ENCODE measurements at regions not wholly inside any gene's neighbourhood (a gene's known extent, or its start where the extent isn't known, plus 50 kb on each side); places are given as distances from the start of the nearest gene placed in this dataset.

DNA sequence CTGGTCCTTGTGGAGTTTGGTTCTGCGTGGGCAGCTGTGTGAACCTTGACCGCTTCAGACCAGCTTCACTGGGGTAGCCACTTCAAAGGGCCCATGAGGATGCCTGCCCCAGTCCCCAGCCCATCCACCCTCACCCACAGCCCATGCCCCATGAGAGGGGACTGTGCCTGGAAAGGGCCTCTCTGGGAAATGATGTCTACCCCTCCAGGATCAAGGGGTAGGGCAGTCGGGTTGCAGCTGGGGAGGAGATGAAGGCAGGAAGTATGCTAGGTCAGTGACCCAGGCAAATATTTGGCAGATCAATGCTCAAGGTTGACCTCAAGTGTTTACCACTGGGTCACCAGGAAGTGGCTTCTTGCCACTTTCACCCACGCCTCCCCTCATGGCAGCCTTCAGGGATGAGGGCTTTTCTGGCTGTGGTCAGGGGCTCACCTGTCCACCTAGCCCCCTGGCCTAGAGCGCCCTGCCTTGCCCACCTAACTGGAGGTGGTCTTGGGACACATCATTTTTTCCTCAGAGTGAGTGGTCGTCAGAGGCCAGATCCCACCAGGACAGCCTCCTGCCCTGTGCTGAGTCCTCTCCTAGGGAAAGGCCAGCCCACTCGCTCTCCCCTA lies 109.5 kb downstream of the SNX5 start:
- Mint-ChIP-seq H3K27ac (no peak overlapping the region), H3K4me1 (peaks cover 20 to 21% of the 10 kb centered on the region in 2 experiments), H3K27me3 (ENCODE audit: low read depth) (peaks cover 5% of the 10 kb centered on the region), H3K9me3 (0 out of 5 replicates have a peak, but pooled peaks cover 0 to 2% of the 10 kb centered on the region in 2 experiments), H3K4me3 (no peak overlapping the region), H3K36me3 (ENCODE audit: insufficient read depth in 1 of 3, low read depth in 3 of 3) (no peaks in the 10 kb centered on the region)
- Histone ChIP-seq H3K4me1 (ENCODE audit: insufficient read depth, low read length) (peaks cover 7% of the 10 kb centered on the region; the same call in 1 of the 2 replicates), H2BK20ac (ENCODE audit: low read depth, low read length, poor library complexity, severe bottlenecking) (no peak overlapping the region), H3K4me2 (ENCODE audit: insufficient read depth, insufficient read length, low read length) (no peak overlapping the region), H3K18ac (ENCODE audit: insufficient read length, low read depth, low read length) (no peak overlapping the region), H3K27me3 (ENCODE audit: insufficient read depth, low read length) (no peaks in the 10 kb centered on the region), H4K5ac (ENCODE audit: insufficient read length, low read depth, low read length) (no peak overlapping the region), H3K9me3 (ENCODE audit: control insufficient read depth, low read depth, low read length) (no peaks in the 10 kb centered on the region), H3K23ac (ENCODE audit: insufficient read length, low read depth, low read length) (no peak overlapping the region), H3K79me1 (ENCODE audit: insufficient read depth, low read depth, low read length, poor library complexity, severe bottlenecking) (no peaks in the 10 kb centered on the region), H4K20me1 (ENCODE audit: control insufficient read depth, insufficient read depth, insufficient read length) (no peaks in the 10 kb centered on the region), H4K91ac (ENCODE audit: insufficient read length, low read depth, low read length) (no peak overlapping the region), H3K27ac (ENCODE audit: insufficient read length, low read depth, low read length) (no peak overlapping the region), H2AFZ (ENCODE audit: low read length) (no peak overlapping the region), H2BK5ac (ENCODE audit: insufficient read length, low read length) (no peak overlapping the region), H3T11ph (ENCODE audit: low read length) (no peak overlapping the region), H2BK15ac (ENCODE audit: low read depth, low read length) (no peak overlapping the region), H3K4ac (ENCODE audit: low read depth, low read length) (no peak overlapping the region), H4K8ac (replicated peaks; ENCODE audit: insufficient read length, low read depth, low read length) (no peak overlapping the region), H2BK120ac (ENCODE audit: low read depth, low read length, poor library complexity, severe bottlenecking) (no peak overlapping the region), H3K56ac (ENCODE audit: insufficient read length, low read depth, low read length) (no peak overlapping the region), H3K23me2 (ENCODE audit: insufficient read length, low read depth, low read length, poor library complexity, severe bottlenecking) (no peaks in the 10 kb centered on the region), H3K14ac (ENCODE audit: insufficient read depth, low read length) (no peak overlapping the region), H2BK12ac (ENCODE audit: insufficient read length, low read depth, low read length) (no peak overlapping the region), H2AK5ac (ENCODE audit: insufficient read length, low read length) (no peak overlapping the region), H3K9ac (ENCODE audit: extremely low read depth, insufficient read length, low read length) (no peak overlapping the region), H3K79me2 (ENCODE audit: insufficient read depth, low read length) (no peaks in the 10 kb centered on the region)
- TF ChIP-seq, protein P1, sequence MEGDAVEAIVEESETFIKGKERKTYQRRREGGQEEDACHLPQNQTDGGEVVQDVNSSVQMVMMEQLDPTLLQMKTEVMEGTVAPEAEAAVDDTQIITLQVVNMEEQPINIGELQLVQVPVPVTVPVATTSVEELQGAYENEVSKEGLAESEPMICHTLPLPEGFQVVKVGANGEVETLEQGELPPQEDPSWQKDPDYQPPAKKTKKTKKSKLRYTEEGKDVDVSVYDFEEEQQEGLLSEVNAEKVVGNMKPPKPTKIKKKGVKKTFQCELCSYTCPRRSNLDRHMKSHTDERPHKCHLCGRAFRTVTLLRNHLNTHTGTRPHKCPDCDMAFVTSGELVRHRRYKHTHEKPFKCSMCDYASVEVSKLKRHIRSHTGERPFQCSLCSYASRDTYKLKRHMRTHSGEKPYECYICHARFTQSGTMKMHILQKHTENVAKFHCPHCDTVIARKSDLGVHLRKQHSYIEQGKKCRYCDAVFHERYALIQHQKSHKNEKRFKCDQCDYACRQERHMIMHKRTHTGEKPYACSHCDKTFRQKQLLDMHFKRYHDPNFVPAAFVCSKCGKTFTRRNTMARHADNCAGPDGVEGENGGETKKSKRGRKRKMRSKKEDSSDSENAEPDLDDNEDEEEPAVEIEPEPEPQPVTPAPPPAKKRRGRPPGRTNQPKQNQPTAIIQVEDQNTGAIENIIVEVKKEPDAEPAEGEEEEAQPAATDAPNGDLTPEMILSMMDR (conservative IDR thresholded peaks at IDR 0.05): no peak
- DNase-seq: peak; percentile 22
- no CpG with 5 or more reads among the region's 7 CpGs for WGBS (ENCODE audit: extremely low coverage, insufficient read length, low lambda C conversion rate)

Data from H9 (cell line).